GM20000 (cell line): ENCODE measurements at regions not wholly inside any gene's neighbourhood (a gene's known extent, or its start where the extent isn't known, plus 50 kb on each side); places are given as distances from the start of the nearest gene placed in this dataset.

Experiments used
- DNase-seq: peaks from one replicate; pipeline ENCODE4 v3.0.0; 2012; ENCODE audit warnings: low spot score
- CTCF ChIP-seq: IDR thresholded peaks from 2 replicates; pipeline ENCODE4 v1.5.1; 2012; ENCODE audit warnings: mild to moderate bottlenecking, control low read depth; ENCODE audit errors: extremely low read depth, missing control alignments

- no peak for TF ChIP-seq CTCF
- no peak for DNase-seq
Observed at GRCh38 chr4:102441978-102442911, 58.9 kb upstream of the NFKB1 start.

- TF ChIP-seq CTCF, result no peak
- no peak for DNase-seq
Observed at GRCh38 chr4:102444752-102445151, 56.4 kb upstream of the NFKB1 start.

GRCh38 chr4:102445213-102445612 is 55.9 kb upstream of the NFKB1 start:
- DNase-seq, result no peak
- TF ChIP-seq CTCF, result no peak

GRCh38 chr4:102447413-102447812 is 53.7 kb upstream of the NFKB1 start:
- TF ChIP-seq CTCF, result no peak
- peak; percentile 13 for DNase-seq

GRCh38 chr4:102449751-102450352 is 51.3 kb upstream of the NFKB1 start:
- TF ChIP-seq CTCF, result peak; percentile 46

GRCh38 chr4:102451266-102451665 is 49.9 kb upstream of the NFKB1 start:
- TF ChIP-seq CTCF, result no peak
- no peak for DNase-seq

More at GRCh38 chr4:102449751-102450352, 51.3 kb upstream of the NFKB1 start:
- DNase-seq, result peak; percentile 51
